ENCODE measurements at regions not wholly inside any gene's neighbourhood (a gene's known extent, or its start where the extent isn't known, plus 50 kb on each side); places are given as distances from the start of the nearest gene placed in this dataset. TPM values are rescaled to one million over a fixed set of nuclear protein-coding genes. Genes with fewer than 3 reads are reported as not detected.

DNA sequence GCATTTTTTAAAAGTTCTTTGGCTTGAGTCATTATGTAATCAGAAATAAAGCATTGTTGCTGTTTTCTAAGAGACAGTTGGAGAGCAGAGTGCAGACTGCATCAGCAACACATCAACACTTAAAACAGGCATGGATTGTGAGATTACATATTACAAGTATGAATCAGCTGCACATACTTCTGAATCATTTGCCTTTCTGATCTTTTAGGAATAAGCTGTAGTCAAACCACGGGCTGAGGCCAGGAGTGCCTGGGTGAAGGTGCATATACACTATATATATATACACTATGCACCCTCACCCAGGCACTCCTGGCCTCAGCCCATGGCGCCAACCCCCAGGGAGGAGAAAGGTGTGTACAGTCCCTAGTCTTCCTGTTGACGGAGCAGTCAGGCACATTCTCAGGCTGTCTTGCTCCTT lies 52.4 kb upstream of the DLX6 start:
- Histone ChIP-seq H3K79me2 (ENCODE audit: insufficient read depth, low read depth, low read length) (no peaks in the 10 kb centered on the region), H4K20me1 (ENCODE audit: insufficient read depth, low read length) (no peaks in the 10 kb centered on the region), H3K4me2 (ENCODE audit: low read length) (no peak overlapping the region), H3K36me3 (ENCODE audit: insufficient read depth, low read length) (no peaks in the 10 kb centered on the region), H3K9me3 (ENCODE audit: low read length) (no peaks in the 10 kb centered on the region), H3K9me2 (ENCODE audit: insufficient read depth, low read length) (no peaks in the 10 kb centered on the region), H2AFZ (ENCODE audit: low read length) (no peak overlapping the region), H3K27ac (ENCODE audit: low read depth, low read length, poor library complexity, severe bottlenecking) (no peak overlapping the region), H3K4me1 (ENCODE audit: insufficient read depth, low read length, poor library complexity, severe bottlenecking) (no peaks in the 10 kb centered on the region), H3K4me3 (ENCODE audit: low read depth, low read length, poor library complexity, severe bottlenecking) (no peak overlapping the region)
- BruUV-seq (replicated peaks), result no TSS peak
- ChIA-PET CTCF (ENCODE audit: unreplicated experiment) (no interaction called here), POLR2A (no interaction called here)
- DNase-seq (ENCODE audit: low spot score), result no peak
- no peak for TF ChIP-seq EZH2phosphoT487 (IDR thresholded peaks at IDR 0.05; ENCODE audit: borderline replicate concordance, low read depth, low read length)
- TF ChIP-seq, protein P1, sequence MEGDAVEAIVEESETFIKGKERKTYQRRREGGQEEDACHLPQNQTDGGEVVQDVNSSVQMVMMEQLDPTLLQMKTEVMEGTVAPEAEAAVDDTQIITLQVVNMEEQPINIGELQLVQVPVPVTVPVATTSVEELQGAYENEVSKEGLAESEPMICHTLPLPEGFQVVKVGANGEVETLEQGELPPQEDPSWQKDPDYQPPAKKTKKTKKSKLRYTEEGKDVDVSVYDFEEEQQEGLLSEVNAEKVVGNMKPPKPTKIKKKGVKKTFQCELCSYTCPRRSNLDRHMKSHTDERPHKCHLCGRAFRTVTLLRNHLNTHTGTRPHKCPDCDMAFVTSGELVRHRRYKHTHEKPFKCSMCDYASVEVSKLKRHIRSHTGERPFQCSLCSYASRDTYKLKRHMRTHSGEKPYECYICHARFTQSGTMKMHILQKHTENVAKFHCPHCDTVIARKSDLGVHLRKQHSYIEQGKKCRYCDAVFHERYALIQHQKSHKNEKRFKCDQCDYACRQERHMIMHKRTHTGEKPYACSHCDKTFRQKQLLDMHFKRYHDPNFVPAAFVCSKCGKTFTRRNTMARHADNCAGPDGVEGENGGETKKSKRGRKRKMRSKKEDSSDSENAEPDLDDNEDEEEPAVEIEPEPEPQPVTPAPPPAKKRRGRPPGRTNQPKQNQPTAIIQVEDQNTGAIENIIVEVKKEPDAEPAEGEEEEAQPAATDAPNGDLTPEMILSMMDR (conservative IDR thresholded peaks at IDR 0.05; ENCODE audit: low read length), result no peak
- intact Hi-C loops (cut with micrococcal nuclease; ENCODE audit: unreplicated experiment), result no loop called here

DNA sequence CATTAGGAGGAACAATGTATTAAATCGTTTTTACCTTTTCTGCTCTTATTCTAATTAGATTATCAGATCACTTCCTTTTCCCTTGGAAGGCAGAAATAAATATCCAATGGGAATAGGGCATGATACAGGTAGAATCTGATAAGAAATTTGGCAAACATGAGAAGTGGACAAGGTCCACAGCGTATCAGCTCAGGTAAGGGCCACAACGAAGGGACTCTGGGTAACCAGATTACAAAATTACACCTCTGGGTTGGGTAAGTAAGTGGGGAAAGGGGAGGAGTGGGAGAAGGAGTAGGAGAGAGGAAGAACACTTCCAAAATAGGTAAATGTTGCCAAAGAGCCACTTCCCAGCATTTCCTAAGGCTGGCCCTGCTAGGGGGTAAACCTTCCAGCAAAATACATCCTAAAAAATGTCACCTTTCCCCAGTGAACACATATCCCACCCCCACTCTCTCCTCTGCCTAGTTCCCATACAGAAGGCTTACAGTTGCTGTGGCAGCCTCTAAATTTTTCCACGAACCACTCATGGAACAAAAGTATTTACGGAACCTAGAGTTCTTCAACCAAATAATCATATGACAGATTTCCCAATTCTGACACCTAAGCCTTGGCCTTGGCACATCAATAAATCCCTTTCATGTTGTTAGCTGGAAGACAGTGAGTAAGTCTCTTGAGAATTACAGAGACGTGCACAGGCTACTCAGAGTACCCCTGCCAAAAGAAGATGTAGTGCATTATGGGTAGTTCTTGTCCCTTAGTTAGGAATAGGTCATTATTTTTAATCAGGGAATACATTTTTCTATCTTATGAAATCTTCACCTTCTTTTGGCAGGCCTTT lies 51.5 kb upstream of the DLX6 start:
- intact Hi-C loops (cut with micrococcal nuclease; ENCODE audit: unreplicated experiment), result no loop called here
- Histone ChIP-seq H3K4me2 (ENCODE audit: low read length) (no peak overlapping the region), H3K27ac (ENCODE audit: low read depth, low read length, poor library complexity, severe bottlenecking) (no peak overlapping the region), H3K9me3 (ENCODE audit: low read length) (no peaks in the 10 kb centered on the region), H2AFZ (ENCODE audit: low read length) (no peak overlapping the region), H3K79me2 (ENCODE audit: insufficient read depth, low read depth, low read length) (no peaks in the 10 kb centered on the region), H3K9me2 (ENCODE audit: insufficient read depth, low read length) (no peaks in the 10 kb centered on the region), H3K4me1 (ENCODE audit: insufficient read depth, low read length, poor library complexity, severe bottlenecking) (no peaks in the 10 kb centered on the region), H3K36me3 (ENCODE audit: insufficient read depth, low read length) (no peaks in the 10 kb centered on the region), H4K20me1 (ENCODE audit: insufficient read depth, low read length) (no peaks in the 10 kb centered on the region), H3K4me3 (ENCODE audit: low read depth, low read length, poor library complexity, severe bottlenecking) (no peak overlapping the region)
- no TSS peak for BruUV-seq (replicated peaks)
- TF ChIP-seq, protein P1 (conservative IDR thresholded peaks at IDR 0.05; ENCODE audit: low read length), result no peak
- TF ChIP-seq EZH2phosphoT487 (IDR thresholded peaks at IDR 0.05; ENCODE audit: borderline replicate concordance, low read depth, low read length), result no peak
- no peak for DNase-seq (ENCODE audit: low spot score)
- ChIA-PET CTCF (ENCODE audit: unreplicated experiment) (no interaction called here), POLR2A (no interaction called here)

Small RNAs in the stretch of these regions (small RNA-seq; reads per million reads assigned to genes)
- gene RN7SL252P, result not detected
